Suppressor macrophage treated with lipopolysaccharide for 1 hour (primary cell): ENCODE measurements at regions not wholly inside any gene's neighbourhood (a gene's known extent, or its start where the extent isn't known, plus 50 kb on each side); places are given as distances from the start of the nearest gene placed in this dataset.

Source experiments
- DNase-seq, 3 donors: peaks; one replicate each; pipeline ENCODE4 v3.0.0-alpha.2; 2020 to 2022

GRCh38 chr12:42780671-42781070, 191.1 kb upstream of the PRICKLE1 start:
- no peak for DNase-seq

GRCh38 chr12:42779186-42779859, 189.8 kb upstream of the PRICKLE1 start:
- DNase-seq: no peak

- DNase-seq: no peak
Observed at GRCh38 chr12:42776396-42776795, 186.8 kb upstream of the PRICKLE1 start.

- no peak for DNase-seq
Observed at GRCh38 chr12:42774238-42774637, 184.7 kb upstream of the PRICKLE1 start.

- DNase-seq: no peak
Observed at GRCh38 chr12:42770261-42770660, 180.7 kb upstream of the PRICKLE1 start.

GRCh38 chr12:42769455-42769854, 179.9 kb upstream of the PRICKLE1 start:
- DNase-seq: no peak

GRCh38 chr12:42767998-42768397, 178.5 kb upstream of the PRICKLE1 start:
- no peak for DNase-seq

GRCh38 chr12:42767326-42767954, 177.9 kb upstream of the PRICKLE1 start:
- no peak for DNase-seq

- DNase-seq: no peak
Observed at GRCh38 chr12:42766754-42767153, 177.2 kb upstream of the PRICKLE1 start.

GRCh38 chr12:42766026-42766425, 176.5 kb upstream of the PRICKLE1 start:
- DNase-seq: no peak

GRCh38 chr12:42763682-42764081, 174.1 kb upstream of the PRICKLE1 start:
- no peak for DNase-seq

- DNase-seq: no peak
Observed at GRCh38 chr12:42762395-42762925, 172.9 kb upstream of the PRICKLE1 start.

- DNase-seq: no peak
Observed at GRCh38 chr12:42761601-42762350, 172.2 kb upstream of the PRICKLE1 start.

- DNase-seq: no peak
Observed at GRCh38 chr12:42761086-42761485, 171.5 kb upstream of the PRICKLE1 start.

- DNase-seq: no peak
Observed at GRCh38 chr12:42760550-42760949, 171.0 kb upstream of the PRICKLE1 start.

- DNase-seq: no peak
Observed at GRCh38 chr12:42759622-42760273, 170.2 kb upstream of the PRICKLE1 start.

GRCh38 chr12:42758806-42759205, 169.3 kb upstream of the PRICKLE1 start:
- DNase-seq: no peak

- no peak for DNase-seq
Observed at GRCh38 chr12:42757624-42758119, 168.1 kb upstream of the PRICKLE1 start.

GRCh38 chr12:42756841-42757623, 167.5 kb upstream of the PRICKLE1 start:
- DNase-seq: no peak

- DNase-seq: no peak
Observed at GRCh38 chr12:42750356-42750755, 160.8 kb upstream of the PRICKLE1 start.

- no peak for DNase-seq
Observed at GRCh38 chr12:42749239-42749638, 159.7 kb upstream of the PRICKLE1 start.

- DNase-seq: no peak
Observed at GRCh38 chr12:42744539-42745182, 155.1 kb upstream of the PRICKLE1 start.
